SJCRH30 (cell line): ENCODE measurements at regions not wholly inside any gene's neighbourhood (a gene's known extent, or its start where the extent isn't known, plus 50 kb on each side); places are given as distances from the start of the nearest gene placed in this dataset.
"Not testable (repeated sequence)": the region's sequence is repeated elsewhere in the genome, so short reads cannot be mapped to it uniquely, and the experiment has no call there.

ENCODE experiments used
- DNase-seq, 2 experiments: peaks; one replicate each; pipeline ENCODE4 v3.0.0-alpha.2; 2015 to 2020
- H3K27ac ChIP-seq: fragments of 250-450 bp; sonication (Bioruptor Pico); 2 replicates; pipeline ENCODE4 v1.5.1; 2020; ENCODE audit warnings: mild to moderate bottlenecking, moderate library complexity
- H3K27me3 ChIP-seq: fragments of 250-450 bp; sonication (Bioruptor Pico); 2 replicates; pipeline ENCODE4 v1.5.1; 2020; ENCODE audit warnings: mild to moderate bottlenecking, moderate library complexity
- H3K36me3 ChIP-seq: fragments of 250-450 bp; sonication (Bioruptor Pico); 2 replicates; pipeline ENCODE4 v1.5.1; 2020; ENCODE audit warnings: mild to moderate bottlenecking, moderate library complexity
- H3K4me1 ChIP-seq: fragments of 250-450 bp; sonication (Bioruptor Pico); 2 replicates; pipeline ENCODE4 v1.5.1; 2020; ENCODE audit warnings: mild to moderate bottlenecking, moderate library complexity
- H3K4me3 ChIP-seq: fragments of 250-450 bp; sonication (Bioruptor Pico); 2 replicates; pipeline ENCODE4 v1.5.1; 2020; ENCODE audit warnings: mild to moderate bottlenecking, moderate library complexity
- H3K9me3 ChIP-seq: fragments of 250-450 bp; sonication (Bioruptor Pico); replicated peaks from 2 replicates; pipeline ENCODE4 v1.5.1; 2020; ENCODE audit warnings: mild to moderate bottlenecking, moderate library complexity

GRCh38 chr10:23917251-23917840 lies 291.6 kb upstream of the KIAA1217 start:
- Histone ChIP-seq H3K27me3 (no peaks in the 10 kb centered on the region), H3K36me3 (no peaks in the 10 kb centered on the region), H3K9me3 (no peaks in the 10 kb centered on the region; the same call in 1 of the 2 replicates), H3K27ac (peak overlapping the region; percentile 99), H3K4me1 (peaks cover 30% of the 10 kb centered on the region), H3K4me3 (no peak overlapping the region)
- DNase-seq, result peak; percentile 95 to 99

GRCh38 chr10:23918090-23918723 lies 290.7 kb upstream of the KIAA1217 start:
- DNase-seq, result peak; percentile 91 to 95
- H3K4me1 ChIP-seq, result peaks cover 30% of the 10 kb centered on the region
- no peaks in the 10 kb centered on the region for H3K36me3 ChIP-seq
- peak overlapping the region; percentile 99 for H3K27ac ChIP-seq
- H3K9me3 ChIP-seq, result no peaks in the 10 kb centered on the region; the same call in 1 of the 2 replicates
- H3K4me3 ChIP-seq, result no peak overlapping the region
- no peaks in the 10 kb centered on the region for H3K27me3 ChIP-seq

GRCh38 chr10:23918839-23919238 lies 290.1 kb upstream of the KIAA1217 start:
- Histone ChIP-seq H3K4me3 (no peak overlapping the region), H3K36me3 (no peaks in the 10 kb centered on the region), H3K27me3 (no peaks in the 10 kb centered on the region), H3K4me1 (peaks cover 30% of the 10 kb centered on the region), H3K9me3 (no peaks in the 10 kb centered on the region; the same call in 1 of the 2 replicates), H3K27ac (peak overlapping the region; percentile 99)
- peak; percentile 73 to 88 for DNase-seq

GRCh38 chr10:23927576-23928325 lies 281.2 kb upstream of the KIAA1217 start:
- H3K27ac ChIP-seq, result no peak overlapping the region; the same call in 1 of the 2 replicates
- no peaks in the 10 kb centered on the region for H3K27me3 ChIP-seq
- no peaks in the 10 kb centered on the region for H3K36me3 ChIP-seq
- peaks cover 27% of the 10 kb centered on the region for H3K4me1 ChIP-seq
- peaks cover 5% of the 10 kb centered on the region; the same call in 1 of the 2 replicates for H3K9me3 ChIP-seq
- peak in 1 of 2 experiments; percentile 49 for DNase-seq
- no peak overlapping the region for H3K4me3 ChIP-seq

- not testable (repeated sequence) for H3K9me3 ChIP-seq, H3K27me3 ChIP-seq, H3K36me3 ChIP-seq, DNase-seq, H3K27ac ChIP-seq, H3K4me3 ChIP-seq
- H3K4me1 ChIP-seq, result peaks cover 19% of the 10 kb centered on the region
Observed at GRCh38 chr10:23934023-23934422, 274.9 kb upstream of the KIAA1217 start.

- Histone ChIP-seq H3K9me3 (no peaks in the 10 kb centered on the region; the same call in 1 of the 2 replicates), H3K36me3 (no peaks in the 10 kb centered on the region), H3K4me3 (no peak overlapping the region), H3K27ac (no peak overlapping the region), H3K27me3 (no peaks in the 10 kb centered on the region), H3K4me1 (no peaks in the 10 kb centered on the region)
- no peak for DNase-seq
Observed at GRCh38 chr10:23945845-23946244, 263.1 kb upstream of the KIAA1217 start.

GRCh38 chr10:23951841-23952240 lies 257.1 kb upstream of the KIAA1217 start:
- H3K36me3 ChIP-seq, result no peaks in the 10 kb centered on the region
- no peak overlapping the region for H3K4me3 ChIP-seq
- peaks cover 5% of the 10 kb centered on the region; the same call in 1 of the 2 replicates for H3K9me3 ChIP-seq
- DNase-seq, result no peak
- no peaks in the 10 kb centered on the region for H3K27me3 ChIP-seq
- H3K27ac ChIP-seq, result no peak overlapping the region
- H3K4me1 ChIP-seq, result no peaks in the 10 kb centered on the region

GRCh38 chr10:23955456-23956225 lies 253.3 kb upstream of the KIAA1217 start:
- no peak for DNase-seq
- Histone ChIP-seq H3K36me3 (no peaks in the 10 kb centered on the region), H3K9me3 (peaks cover 5% of the 10 kb centered on the region; the same call in 1 of the 2 replicates), H3K27ac (no peak overlapping the region), H3K27me3 (no peaks in the 10 kb centered on the region), H3K4me1 (peaks cover 3% of the 10 kb centered on the region), H3K4me3 (no peak overlapping the region)

- Histone ChIP-seq H3K9me3 (no peaks in the 10 kb centered on the region), H3K27me3 (no peaks in the 10 kb centered on the region), H3K36me3 (no peaks in the 10 kb centered on the region), H3K4me1 (peaks cover 10% of the 10 kb centered on the region), H3K4me3 (no peak overlapping the region), H3K27ac (no peak overlapping the region)
- no peak for DNase-seq
Observed at GRCh38 chr10:23965123-23965522, 243.8 kb upstream of the KIAA1217 start.

GRCh38 chr10:23965880-23966279 lies 243.1 kb upstream of the KIAA1217 start:
- no peak overlapping the region for H3K4me3 ChIP-seq

GRCh38 chr10:23966504-23967051 lies 242.4 kb upstream of the KIAA1217 start:
- DNase-seq, result no peak
- Histone ChIP-seq H3K4me1 (no peaks in the 10 kb centered on the region; the same call in 1 of the 2 replicates), H3K36me3 (no peaks in the 10 kb centered on the region), H3K27ac (no peak overlapping the region), H3K9me3 (no peaks in the 10 kb centered on the region), H3K4me3 (no peak overlapping the region), H3K27me3 (no peaks in the 10 kb centered on the region)

More at GRCh38 chr10:23965880-23966279, 243.1 kb upstream of the KIAA1217 start:
- no peaks in the 10 kb centered on the region for H3K9me3 ChIP-seq
- no peak overlapping the region for H3K27ac ChIP-seq
- DNase-seq, result no peak
- no peaks in the 10 kb centered on the region for H3K27me3 ChIP-seq
- H3K36me3 ChIP-seq, result no peaks in the 10 kb centered on the region
- peaks cover 5% of the 10 kb centered on the region for H3K4me1 ChIP-seq

GRCh38 chr10:23968301-23968700 lies 240.6 kb upstream of the KIAA1217 start:
- H3K36me3 ChIP-seq, result no peaks in the 10 kb centered on the region
- no peak overlapping the region for H3K27ac ChIP-seq
- no peaks in the 10 kb centered on the region for H3K4me1 ChIP-seq
- H3K27me3 ChIP-seq, result no peaks in the 10 kb centered on the region
- H3K9me3 ChIP-seq, result no peaks in the 10 kb centered on the region
- no peak for DNase-seq
- H3K4me3 ChIP-seq, result no peak overlapping the region

- no peaks in the 10 kb centered on the region for H3K4me1 ChIP-seq
- H3K36me3 ChIP-seq, result no peaks in the 10 kb centered on the region
- no peak for DNase-seq
- H3K4me3 ChIP-seq, result no peak overlapping the region
- no peaks in the 10 kb centered on the region for H3K27me3 ChIP-seq
- H3K9me3 ChIP-seq, result no peaks in the 10 kb centered on the region
- H3K27ac ChIP-seq, result no peak overlapping the region
Observed at GRCh38 chr10:23974746-23975272, 234.1 kb upstream of the KIAA1217 start.

- no peak overlapping the region for H3K4me3 ChIP-seq
- no peaks in the 10 kb centered on the region for H3K27me3 ChIP-seq
- H3K4me1 ChIP-seq, result peaks cover 5% of the 10 kb centered on the region; the same call in 1 of the 2 replicates
- H3K27ac ChIP-seq, result no peak overlapping the region
- H3K36me3 ChIP-seq, result no peaks in the 10 kb centered on the region
- DNase-seq, result no peak
- no peaks in the 10 kb centered on the region for H3K9me3 ChIP-seq
Observed at GRCh38 chr10:23975431-23975830, 233.5 kb upstream of the KIAA1217 start.
